H1 (cell line): ENCODE measurements at regions not wholly inside any gene's neighbourhood (a gene's known extent, or its start where the extent isn't known, plus 50 kb on each side); places are given as distances from the start of the nearest gene placed in this dataset.

ENCODE experiments used
- FOSL1 ChIP-seq: IDR thresholded peaks from 2 replicates; pipeline ENCODE4 v1.6.1; 2011; ENCODE audit warnings: mild to moderate bottlenecking, low read depth, low read length, moderate library complexity; ENCODE audit not compliant: insufficient read depth
- KDM1A ChIP-seq: fragments of 200-600, 300-600 bp; sonication (generic); IDR thresholded peaks from 2 replicates; pipeline ENCODE4 v1.7.1; 2016; ENCODE audit warnings: mild to moderate bottlenecking, low read length, borderline replicate concordance
- PHF8 ChIP-seq: fragments of 200-600 bp; sonication (generic); conservative IDR thresholded peaks from 2 replicates; pipeline ENCODE4 v1.7.1; 2012; ENCODE audit warnings: low read depth, mild to moderate bottlenecking, inconsistent platforms, low read length, moderate library complexity
- SAP30 ChIP-seq: fragments of 300-600 bp; sonication (generic); IDR thresholded peaks from 2 replicates; pipeline ENCODE4 v1.7.1; 2012; ENCODE audit warnings: low read length, moderate library complexity, mild to moderate bottlenecking, inconsistent platforms; ENCODE audit not compliant: insufficient read depth, insufficient replicate concordance
- SP2 ChIP-seq: IDR thresholded peaks from 2 replicates; pipeline ENCODE4 v1.6.1; 2012; ENCODE audit warnings: mild to moderate bottlenecking, low read length, inconsistent platforms

- TF ChIP-seq PHF8 (no peak), KDM1A (no peak), FOSL1 (no peak), SAP30 (no peak), SP2 (no peak)
Measured at GRCh38 chr3:34258271-34258998, 460.0 kb downstream of the PDCD6IP start (continued).
